GM06990 (cell line): ENCODE measurements at regions not wholly inside any gene's neighbourhood (a gene's known extent, or its start where the extent isn't known, plus 50 kb on each side); places are given as distances from the start of the nearest gene placed in this dataset.

Source experiments
- DNase-seq: peaks from one replicate; pipeline ENCODE4 v3.0.0-alpha.2; 2011; ENCODE audit not compliant: insufficient read length; ENCODE audit errors: extremely low read depth
- H3K27me3 ChIP-seq: replicated peaks from 2 replicates; pipeline ENCODE4 v1.6.0; 2011; ENCODE audit warnings: low read length; ENCODE audit not compliant: control insufficient read depth, insufficient read depth
- H3K36me3 ChIP-seq: 2 replicates; pipeline ENCODE4 v1.5.1; 2011; ENCODE audit warnings: low read length; ENCODE audit not compliant: control insufficient read depth, insufficient read depth
- H3K4me3 ChIP-seq: replicated peaks from 2 replicates; pipeline ENCODE4 v1.5.1; 2011; ENCODE audit warnings: low read depth, mild to moderate bottlenecking, control low read depth, low read length
- CTCF ChIP-seq: IDR thresholded peaks from 2 replicates; pipeline ENCODE4 v1.5.1; 2011; ENCODE audit warnings: low read length, control low read depth, mild to moderate bottlenecking, inconsistent platforms; ENCODE audit not compliant: insufficient read depth, poor library complexity, severe bottlenecking

DNA sequence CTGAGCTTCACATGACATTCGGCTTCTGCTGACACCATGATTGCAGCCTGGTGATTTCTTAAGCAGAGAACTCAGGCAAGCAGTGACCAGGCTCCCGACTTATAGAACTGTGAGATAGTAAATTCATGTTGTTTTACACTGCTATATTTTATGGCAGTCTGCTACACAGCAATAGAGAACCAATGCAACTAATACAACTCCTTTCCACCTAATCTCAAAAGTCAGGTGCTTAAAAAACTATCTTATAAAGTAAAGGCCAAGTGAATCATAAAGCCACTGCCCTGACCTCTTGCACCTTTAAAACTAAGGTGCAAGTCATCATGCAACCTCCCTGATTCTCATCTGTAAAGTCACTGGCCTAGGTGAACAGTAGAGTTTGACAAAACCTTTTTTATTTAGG lies 95.3 kb upstream of the GLS start:
- no peaks in the 10 kb centered on the region for H3K36me3 ChIP-seq
- no peak for DNase-seq
- no peak overlapping the region for H3K4me3 ChIP-seq
- H3K27me3 ChIP-seq: no peaks in the 10 kb centered on the region
- no peak for TF ChIP-seq CTCF

- no peaks in the 10 kb centered on the region for H3K27me3 ChIP-seq
- H3K36me3 ChIP-seq: no peaks in the 10 kb centered on the region
- no peak overlapping the region for H3K4me3 ChIP-seq
- no peak for DNase-seq
- TF ChIP-seq CTCF: no peak
Measured at GRCh38 chr2:190786404-190787166, 94.0 kb upstream of the GLS start.

GRCh38 chr2:190787743-190788235 lies 92.8 kb upstream of the GLS start:
- Histone ChIP-seq H3K36me3 (no peaks in the 10 kb centered on the region), H3K4me3 (no peak overlapping the region), H3K27me3 (no peaks in the 10 kb centered on the region)
- no peak for DNase-seq
- TF ChIP-seq CTCF: no peak

- no peak for TF ChIP-seq CTCF
Measured at GRCh38 chr2:190789074-190790004, 91.3 kb upstream of the GLS start.

GRCh38 chr2:190791347-190791975 lies 89.2 kb upstream of the GLS start:
- H3K4me3 ChIP-seq: no peak overlapping the region
- H3K27me3 ChIP-seq: no peaks in the 10 kb centered on the region
- no peak for DNase-seq
- H3K36me3 ChIP-seq: no peaks in the 10 kb centered on the region
- no peak for TF ChIP-seq CTCF

More at GRCh38 chr2:190789074-190790004, 91.3 kb upstream of the GLS start:
- no peak for DNase-seq
- no peaks in the 10 kb centered on the region for H3K27me3 ChIP-seq
- H3K36me3 ChIP-seq: no peaks in the 10 kb centered on the region
- H3K4me3 ChIP-seq: no peak overlapping the region
